Esophagus squamous epithelium (tissue), 4 donors: ENCODE measurements at regions not wholly inside any gene's neighbourhood (a gene's known extent, or its start where the extent isn't known, plus 50 kb on each side); places are given as distances from the start of the nearest gene placed in this dataset.
"Not testable (repeated sequence)": the region's sequence is repeated elsewhere in the genome, so short reads cannot be mapped to it uniquely, and the experiment has no call there.

Experiments used
- POLR2A ChIP-seq, 4 donors: fragments of 450-650 bp; IDR thresholded peaks; one replicate each; pipeline ENCODE4 v1.6.1; 2017; ENCODE audit warnings: antibody characterized with exemption in 4 of 4, mild to moderate bottlenecking in 4 of 4, moderate library complexity in 3 of 4
- TF ChIP-seq, protein P1 (sequence below), 6 experiments: fragments of 450-650 bp in 4 of 6; fragments of 200-600 bp in 2 of 6; sonication (generic) in 2 of 6; IDR thresholded peaks; one replicate each; pipeline ENCODE4 v1.5.1; 2016 to 2019; ENCODE audit warnings: antibody characterized with exemption in 6 of 6, mild to moderate bottlenecking in 4 of 6, moderate library complexity in 4 of 6

DNA sequence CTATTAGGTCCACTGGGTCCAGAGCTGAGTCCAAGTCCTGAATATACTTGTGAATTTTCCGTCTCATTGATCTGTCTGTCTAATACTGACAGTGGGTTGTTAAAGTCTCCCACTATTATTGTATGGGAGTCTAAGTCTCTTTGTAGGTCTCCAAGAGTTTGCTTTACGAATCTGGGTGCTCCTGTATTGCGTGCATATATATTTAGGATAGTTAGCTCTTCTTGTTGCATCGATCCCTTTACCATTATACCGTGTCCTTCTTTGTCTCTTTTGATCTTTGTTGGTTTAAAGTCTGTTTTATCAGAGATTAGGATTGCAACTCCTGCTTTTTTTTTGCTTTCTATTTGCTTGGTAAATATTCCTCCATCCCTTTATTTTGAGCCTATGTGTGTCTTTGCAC, 1289.5 kb upstream of the NUDT12 start:
- TF ChIP-seq, protein P1, sequence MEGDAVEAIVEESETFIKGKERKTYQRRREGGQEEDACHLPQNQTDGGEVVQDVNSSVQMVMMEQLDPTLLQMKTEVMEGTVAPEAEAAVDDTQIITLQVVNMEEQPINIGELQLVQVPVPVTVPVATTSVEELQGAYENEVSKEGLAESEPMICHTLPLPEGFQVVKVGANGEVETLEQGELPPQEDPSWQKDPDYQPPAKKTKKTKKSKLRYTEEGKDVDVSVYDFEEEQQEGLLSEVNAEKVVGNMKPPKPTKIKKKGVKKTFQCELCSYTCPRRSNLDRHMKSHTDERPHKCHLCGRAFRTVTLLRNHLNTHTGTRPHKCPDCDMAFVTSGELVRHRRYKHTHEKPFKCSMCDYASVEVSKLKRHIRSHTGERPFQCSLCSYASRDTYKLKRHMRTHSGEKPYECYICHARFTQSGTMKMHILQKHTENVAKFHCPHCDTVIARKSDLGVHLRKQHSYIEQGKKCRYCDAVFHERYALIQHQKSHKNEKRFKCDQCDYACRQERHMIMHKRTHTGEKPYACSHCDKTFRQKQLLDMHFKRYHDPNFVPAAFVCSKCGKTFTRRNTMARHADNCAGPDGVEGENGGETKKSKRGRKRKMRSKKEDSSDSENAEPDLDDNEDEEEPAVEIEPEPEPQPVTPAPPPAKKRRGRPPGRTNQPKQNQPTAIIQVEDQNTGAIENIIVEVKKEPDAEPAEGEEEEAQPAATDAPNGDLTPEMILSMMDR (IDR thresholded peaks at IDR 0.05), result not testable (repeated sequence)
- TF ChIP-seq POLR2A (IDR thresholded peaks at IDR 0.05), result not testable (repeated sequence)
